Loucy (cell line): ENCODE measurements at regions not wholly inside any gene's neighbourhood (a gene's known extent, or its start where the extent isn't known, plus 50 kb on each side); places are given as distances from the start of the nearest gene placed in this dataset.
A peak's percentile ranks its signal among the peaks of the same experiment; 100 is the strongest.

Experiments
- H2AFZ ChIP-seq: fragments of 200-600 bp; sonication (generic); 2 replicates; pipeline ENCODE4 v1.6.0; 2016; ENCODE audit warnings: antibody characterized with exemption, mild to moderate bottlenecking, low read length, moderate library complexity
- H3F3A ChIP-seq: fragments of 200-600 bp; 2 replicates; pipeline ENCODE4 v1.6.0; 2016; ENCODE audit warnings: antibody characterized with exemption, low read depth, mild to moderate bottlenecking
- H3K27me3 ChIP-seq: fragments of 200-600 bp; sonication (generic); 2 replicates; pipeline ENCODE4 v1.6.1; 2014; ENCODE audit warnings: low read length, mild to moderate bottlenecking; ENCODE audit not compliant: insufficient read depth, poor library complexity, severe bottlenecking
- H3K36me3 ChIP-seq: fragments of 200-600 bp; sonication (generic); 2 replicates; pipeline ENCODE4 v1.6.1; 2016; ENCODE audit warnings: low read length; ENCODE audit not compliant: insufficient read depth
- H3K4me1 ChIP-seq: fragments of 200-600 bp; sonication (generic); 2 replicates; pipeline ENCODE4 v1.5.1; 2014; ENCODE audit warnings: low read length, mild to moderate bottlenecking; ENCODE audit not compliant: insufficient read depth, poor library complexity, severe bottlenecking
- H3K4me2 ChIP-seq: fragments of 200-600 bp; sonication (generic); 2 replicates; pipeline ENCODE4 v1.6.0; 2014; ENCODE audit warnings: antibody characterized with exemption, low read length, low read depth, mild to moderate bottlenecking; ENCODE audit not compliant: poor library complexity, severe bottlenecking
- H3K4me3 ChIP-seq: fragments of 200-600 bp; sonication (generic); 2 replicates; pipeline ENCODE4 v1.5.1; 2014; ENCODE audit warnings: low read length, mild to moderate bottlenecking, mixed read lengths; ENCODE audit not compliant: poor library complexity, severe bottlenecking
- H3K79me2 ChIP-seq: fragments of 200-600 bp; sonication (generic); 2 replicates; pipeline ENCODE4 v1.6.1; 2014; ENCODE audit warnings: low read length; ENCODE audit not compliant: insufficient read depth
- H3K9ac ChIP-seq: fragments of 200-600 bp; sonication (generic); 2 replicates; pipeline ENCODE4 v1.6.0; 2014; ENCODE audit warnings: mild to moderate bottlenecking, low read depth, low read length, moderate library complexity; ENCODE audit not compliant: poor library complexity, severe bottlenecking
- H3K9me2 ChIP-seq: fragments of 200-600 bp; sonication (generic); replicated peaks from 2 replicates; pipeline ENCODE4 v1.6.1; 2016; ENCODE audit warnings: low read depth, low read length, mixed read lengths
- H3K9me3 ChIP-seq: fragments of 200-600 bp; sonication (generic); 2 replicates; pipeline ENCODE4 v1.6.1; 2014; ENCODE audit warnings: mild to moderate bottlenecking, antibody characterized with exemption, low read length, low read depth; ENCODE audit not compliant: insufficient read depth
- H4K20me1 ChIP-seq: fragments of 200-600 bp; sonication (generic); 2 replicates; pipeline ENCODE4 v1.6.0; 2014; ENCODE audit warnings: antibody characterized with exemption, low read length, mild to moderate bottlenecking; ENCODE audit not compliant: insufficient read depth, poor library complexity, severe bottlenecking
- EZH2phosphoT487 ChIP-seq: fragments of 200-600 bp; IDR thresholded peaks from 2 replicates; pipeline ENCODE4 v1.6.1; 2018; ENCODE audit warnings: antibody characterized with exemption, mild to moderate bottlenecking, moderate library complexity, borderline replicate concordance
- TF ChIP-seq, protein P1 (sequence below): fragments of 200-600 bp; sonication (generic); conservative IDR thresholded peaks from 2 replicates; pipeline ENCODE4 v1.5.1; 2014; ENCODE audit warnings: mild to moderate bottlenecking, antibody characterized with exemption, low read length

DNA sequence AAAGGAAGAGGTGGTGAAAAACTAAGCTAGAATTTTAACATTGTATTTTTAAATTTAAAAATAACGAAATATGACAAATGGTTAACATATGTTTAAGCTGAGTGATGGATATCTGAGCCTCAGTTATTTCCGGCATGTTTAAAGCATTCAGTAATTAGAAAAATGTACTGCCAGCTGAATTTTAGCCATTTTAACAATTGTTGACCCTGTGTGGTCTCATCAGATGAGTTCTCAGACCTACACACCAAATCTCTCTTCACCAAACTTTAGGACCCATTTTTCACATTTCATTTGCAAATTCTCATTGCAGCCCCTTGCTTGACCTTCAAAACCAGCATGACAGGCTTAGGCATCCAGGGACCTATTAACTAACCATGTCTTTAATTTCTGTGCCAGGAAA lies 91.5 kb upstream of the RGPD4 start:
- TF ChIP-seq, protein P1, sequence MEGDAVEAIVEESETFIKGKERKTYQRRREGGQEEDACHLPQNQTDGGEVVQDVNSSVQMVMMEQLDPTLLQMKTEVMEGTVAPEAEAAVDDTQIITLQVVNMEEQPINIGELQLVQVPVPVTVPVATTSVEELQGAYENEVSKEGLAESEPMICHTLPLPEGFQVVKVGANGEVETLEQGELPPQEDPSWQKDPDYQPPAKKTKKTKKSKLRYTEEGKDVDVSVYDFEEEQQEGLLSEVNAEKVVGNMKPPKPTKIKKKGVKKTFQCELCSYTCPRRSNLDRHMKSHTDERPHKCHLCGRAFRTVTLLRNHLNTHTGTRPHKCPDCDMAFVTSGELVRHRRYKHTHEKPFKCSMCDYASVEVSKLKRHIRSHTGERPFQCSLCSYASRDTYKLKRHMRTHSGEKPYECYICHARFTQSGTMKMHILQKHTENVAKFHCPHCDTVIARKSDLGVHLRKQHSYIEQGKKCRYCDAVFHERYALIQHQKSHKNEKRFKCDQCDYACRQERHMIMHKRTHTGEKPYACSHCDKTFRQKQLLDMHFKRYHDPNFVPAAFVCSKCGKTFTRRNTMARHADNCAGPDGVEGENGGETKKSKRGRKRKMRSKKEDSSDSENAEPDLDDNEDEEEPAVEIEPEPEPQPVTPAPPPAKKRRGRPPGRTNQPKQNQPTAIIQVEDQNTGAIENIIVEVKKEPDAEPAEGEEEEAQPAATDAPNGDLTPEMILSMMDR, result no peak
- TF ChIP-seq EZH2phosphoT487, result no peak
- H3K9me3 ChIP-seq, result no peaks in the 10 kb centered on the region

DNA sequence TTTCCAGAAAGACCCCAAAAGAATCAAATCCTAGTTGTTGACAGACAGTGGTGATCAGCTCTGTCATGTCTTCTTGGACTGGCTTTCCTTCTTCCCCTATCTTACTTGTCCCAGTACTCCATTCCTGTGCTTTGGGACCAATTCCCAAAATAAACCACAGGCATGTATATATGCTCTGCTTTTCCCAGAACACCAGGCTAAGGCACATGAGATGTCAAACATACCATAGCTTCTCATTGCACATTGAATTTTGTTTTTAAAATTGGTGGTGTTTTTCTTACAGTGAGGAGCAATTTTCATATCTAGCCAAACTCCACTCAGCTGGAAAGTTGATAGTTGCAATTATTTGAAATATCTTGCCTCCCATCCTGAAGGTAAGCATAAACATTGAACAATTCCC lies 88.9 kb upstream of the RGPD4 start:
- no peaks in the 10 kb centered on the region for H3K27me3 ChIP-seq
- H3K9me2 ChIP-seq, result no peaks in the 10 kb centered on the region
- H3K4me1 ChIP-seq, result peaks cover 68% of the 10 kb centered on the region
- peak overlapping the region; percentile 71; the same call in 1 of the 2 replicates for H2AFZ ChIP-seq
- H3K79me2 ChIP-seq, result no peaks in the 10 kb centered on the region
- peaks cover 18% of the 10 kb centered on the region for H3F3A ChIP-seq
- TF ChIP-seq, protein P1, result no peak
- no peak for TF ChIP-seq EZH2phosphoT487
- H3K4me3 ChIP-seq, result peak overlapping the region; percentile 22
- peak overlapping the region; percentile 34 for H3K9ac ChIP-seq
- H3K36me3 ChIP-seq, result no peaks in the 10 kb centered on the region
- H4K20me1 ChIP-seq, result no peaks in the 10 kb centered on the region
- H3K9me3 ChIP-seq, result no peaks in the 10 kb centered on the region
- H3K4me2 ChIP-seq, result peak overlapping the region; percentile 55

More for the DNA sequence above, 91.5 kb upstream of the RGPD4 start:
- H3K79me2 ChIP-seq, result no peaks in the 10 kb centered on the region
- H3K27me3 ChIP-seq, result no peaks in the 10 kb centered on the region
- H3K9me2 ChIP-seq, result no peaks in the 10 kb centered on the region
- no peak overlapping the region for H3K4me2 ChIP-seq
- H3K4me3 ChIP-seq, result no peak overlapping the region
- H4K20me1 ChIP-seq, result no peaks in the 10 kb centered on the region
- no peak overlapping the region for H3K9ac ChIP-seq
- H2AFZ ChIP-seq, result no peak overlapping the region
- H3K36me3 ChIP-seq, result no peaks in the 10 kb centered on the region
- H3K4me1 ChIP-seq, result peaks cover 54% of the 10 kb centered on the region
- H3F3A ChIP-seq, result peaks cover 9% of the 10 kb centered on the region

DNA sequence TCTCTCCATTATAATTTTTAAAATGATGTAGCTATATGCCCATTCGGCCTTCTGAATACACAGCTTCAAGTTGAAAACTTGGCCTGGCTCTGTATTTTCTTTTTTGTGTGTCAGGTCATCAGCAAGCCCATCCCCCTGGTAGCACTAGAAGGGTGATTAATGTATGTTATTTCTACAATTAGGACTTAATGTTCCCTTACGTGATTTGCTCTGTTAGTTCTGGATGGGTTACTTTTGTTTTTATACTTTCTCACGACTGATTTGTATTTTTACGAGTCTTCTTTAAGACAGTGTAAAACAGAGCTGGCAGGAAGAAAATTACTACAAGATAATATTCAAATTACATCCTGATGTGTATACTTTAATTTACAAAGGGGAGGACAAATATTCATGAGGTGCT lies 88.4 kb upstream of the RGPD4 start:
- H3K36me3 ChIP-seq, result no peaks in the 10 kb centered on the region
- no peaks in the 10 kb centered on the region for H3K79me2 ChIP-seq
- H4K20me1 ChIP-seq, result no peaks in the 10 kb centered on the region
- no peaks in the 10 kb centered on the region for H3K9me2 ChIP-seq
- H3F3A ChIP-seq, result peaks cover 18% of the 10 kb centered on the region
- peak overlapping the region; percentile 55 for H3K4me2 ChIP-seq
- peak overlapping the region; percentile 71 for H2AFZ ChIP-seq
- peak overlapping the region; percentile 22 for H3K4me3 ChIP-seq
- peak overlapping the region; percentile 34 for H3K9ac ChIP-seq
- H3K9me3 ChIP-seq, result no peaks in the 10 kb centered on the region
- H3K4me1 ChIP-seq, result peaks cover 68% of the 10 kb centered on the region
- no peaks in the 10 kb centered on the region for H3K27me3 ChIP-seq
- no peak for TF ChIP-seq EZH2phosphoT487
- TF ChIP-seq, protein P1, result no peak
